GM19025 (cell line): ENCODE measurements at regions not wholly inside any gene's neighbourhood (a gene's known extent, or its start where the extent isn't known, plus 50 kb on each side); places are given as distances from the start of the nearest gene placed in this dataset.
"Not testable (repeated sequence)": the region's sequence is repeated elsewhere in the genome, so short reads cannot be mapped to it uniquely, and the experiment has no call there.

Experiments
- ATAC-seq: cut with Tn5 transposase; IDR thresholded peaks from one replicate; pipeline ENCODE4 v1.9.1; 2021; ENCODE audit warnings: mild to moderate bottlenecking, low read depth, moderate library complexity; ENCODE audit not compliant: unreplicated experiment

DNA sequence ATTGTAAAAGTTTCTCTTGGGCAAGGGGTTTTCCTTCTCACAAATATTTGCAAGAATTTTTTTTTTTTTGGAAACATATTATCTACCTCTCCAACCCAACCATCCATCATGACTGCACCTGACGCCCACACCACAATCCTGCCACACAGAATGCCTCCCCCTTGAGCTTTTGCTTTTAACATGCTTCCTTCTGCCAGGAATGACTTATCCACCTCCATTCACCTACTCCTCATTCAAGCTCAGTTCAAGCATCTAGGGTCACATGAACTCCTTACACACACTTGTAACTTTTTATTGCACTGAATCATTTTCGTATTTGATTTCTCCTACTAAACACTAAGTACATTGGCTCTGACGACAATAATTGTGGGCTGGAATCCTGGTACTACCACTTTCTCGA is 660.1 kb upstream of the AUTS2 start:
- ATAC-seq, result no peak

GRCh38 chr7:68943786-68944185 is 654.5 kb upstream of the AUTS2 start:
- no peak for ATAC-seq

DNA sequence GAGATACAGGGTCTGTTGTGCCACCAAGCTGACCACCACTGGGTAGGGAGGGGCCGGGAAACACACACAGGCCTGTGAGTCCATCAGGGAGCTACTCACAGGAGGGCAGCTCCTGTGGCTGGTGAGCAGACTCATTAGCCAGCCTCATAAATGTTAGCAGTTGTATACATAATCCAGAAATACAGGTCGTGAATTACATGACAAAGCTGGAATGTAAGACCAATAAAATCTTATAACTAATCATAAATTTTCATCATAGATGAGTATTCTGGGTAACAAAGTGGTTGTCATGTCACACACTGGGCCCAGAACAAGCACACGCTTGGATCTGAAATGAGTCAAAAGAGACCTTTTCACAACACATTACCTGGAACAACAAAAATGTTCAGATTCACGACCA is 642.6 kb upstream of the AUTS2 start:
- no peak for ATAC-seq

DNA sequence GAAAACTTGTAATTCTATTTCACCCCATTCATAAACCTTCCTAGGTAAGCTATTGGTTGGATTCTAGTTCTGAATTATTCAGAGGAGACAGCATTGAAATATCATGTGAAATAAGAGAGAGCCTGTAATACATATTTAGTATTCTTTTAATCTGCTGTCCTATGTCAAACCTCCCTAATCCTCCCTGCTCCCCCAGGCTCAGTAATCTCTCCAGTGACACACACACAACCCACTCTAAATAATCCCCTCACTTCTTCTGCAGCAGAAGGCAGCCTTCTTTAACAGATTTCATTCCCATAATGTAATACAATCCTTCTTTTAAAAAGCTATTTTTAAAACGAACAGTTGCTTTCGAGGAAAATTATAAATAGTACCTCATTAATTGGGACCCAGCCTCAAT is 639.7 kb upstream of the AUTS2 start:
- ATAC-seq, result no peak

GRCh38 chr7:68963552-68963951 is 634.7 kb upstream of the AUTS2 start:
- ATAC-seq, result no peak

- no peak for ATAC-seq
Measured at GRCh38 chr7:68964060-68964459, 634.2 kb upstream of the AUTS2 start.

GRCh38 chr7:68965351-68965750 is 632.9 kb upstream of the AUTS2 start:
- ATAC-seq, result no peak

GRCh38 chr7:68967598-68967997 is 630.7 kb upstream of the AUTS2 start:
- ATAC-seq, result no peak

GRCh38 chr7:68969571-68969970 is 628.7 kb upstream of the AUTS2 start:
- no peak for ATAC-seq

DNA sequence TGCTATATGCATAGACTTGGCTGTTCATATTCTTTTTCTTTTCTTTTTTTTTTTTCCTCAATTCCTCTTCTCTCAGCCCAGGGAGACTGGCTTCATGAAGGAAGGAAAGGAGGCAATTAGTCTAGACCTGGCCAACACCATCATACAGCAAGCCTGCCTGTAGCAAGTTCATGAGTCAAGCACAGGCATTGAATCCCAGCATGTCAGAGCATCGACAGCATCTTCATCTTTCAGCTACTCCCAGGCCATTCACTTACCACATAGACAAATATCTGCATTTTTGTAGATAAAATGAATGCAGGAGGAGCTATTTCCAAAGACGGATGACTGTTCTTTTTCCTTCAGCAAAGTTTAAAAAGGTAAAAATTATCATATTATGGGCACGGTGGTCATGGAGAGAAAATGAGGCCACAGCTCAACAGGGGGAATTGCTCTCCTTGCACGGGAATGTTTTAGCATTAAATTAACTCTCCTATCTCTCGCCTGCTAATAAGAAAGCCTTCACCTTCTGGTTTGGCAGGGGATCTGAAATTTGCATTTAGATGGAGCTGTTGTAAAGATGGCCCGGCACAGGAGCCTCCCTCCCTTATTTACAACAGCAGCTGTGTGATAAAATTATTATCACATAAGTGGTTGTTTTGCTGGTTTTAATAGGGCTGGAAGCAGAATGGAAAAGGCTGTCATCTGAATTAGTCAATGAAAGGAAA is 626.5 kb upstream of the AUTS2 start:
- no peak for ATAC-seq

- ATAC-seq, result no peak
Measured at GRCh38 chr7:68977385-68978055, 620.8 kb upstream of the AUTS2 start.

GRCh38 chr7:68978710-68979109 is 619.6 kb upstream of the AUTS2 start:
- no peak for ATAC-seq

DNA sequence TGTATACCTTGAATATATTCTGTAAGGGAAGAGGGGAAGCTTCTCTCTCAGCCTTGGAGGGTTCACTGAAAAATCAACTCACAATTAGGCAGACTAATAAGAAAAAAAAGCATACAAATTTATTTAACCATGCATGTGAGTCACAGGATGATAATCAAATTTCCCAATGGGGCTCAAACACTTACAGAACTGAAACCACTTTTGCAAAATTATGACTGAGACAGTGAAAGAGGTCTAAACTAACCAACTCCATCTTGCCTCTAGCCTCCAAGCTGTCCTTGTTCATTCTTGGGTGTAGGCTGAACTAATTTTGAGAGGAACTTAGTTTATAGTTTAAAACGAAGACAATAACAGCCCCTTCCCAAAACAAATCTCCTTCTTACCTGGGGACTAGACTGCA is 618.3 kb upstream of the AUTS2 start:
- no peak for ATAC-seq

DNA sequence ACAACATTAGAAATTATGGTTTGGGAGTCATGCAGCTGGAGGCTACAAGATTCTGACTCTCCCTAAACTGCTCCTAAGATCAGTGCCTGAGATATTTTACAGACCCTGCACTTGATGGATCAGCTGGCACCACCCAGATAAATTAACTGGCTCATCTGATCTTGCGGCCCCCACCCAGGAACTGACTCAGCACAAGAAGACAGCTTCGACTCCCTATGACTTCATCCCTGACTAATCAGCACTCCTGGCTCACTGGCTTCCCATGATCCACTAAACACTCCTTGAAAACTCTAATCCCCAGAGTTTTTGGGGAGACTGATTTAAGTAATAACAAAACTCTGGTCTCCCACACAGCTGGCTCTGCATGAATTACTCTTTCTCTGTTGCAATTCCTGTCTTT is 617.8 kb upstream of the AUTS2 start:
- ATAC-seq, result not testable (repeated sequence)

DNA sequence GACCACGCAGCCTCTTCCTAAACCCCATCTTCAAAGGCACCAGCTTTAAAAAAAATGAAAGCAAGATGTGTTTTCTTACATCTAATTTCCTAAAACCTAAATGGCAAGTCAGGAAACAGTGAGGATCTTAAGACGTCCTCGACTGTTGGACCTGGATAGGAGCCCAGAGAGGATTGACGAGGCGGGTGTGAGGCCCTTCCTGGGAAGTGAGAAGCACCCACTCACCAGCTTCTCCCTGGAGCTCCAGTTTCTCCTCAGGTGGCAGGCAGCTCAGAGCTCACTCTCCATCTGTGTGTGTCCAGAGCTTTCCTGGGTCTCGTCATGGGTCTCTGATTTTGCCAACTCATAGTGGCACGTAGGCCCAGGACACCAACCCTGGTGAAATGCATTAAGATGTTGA is 614.0 kb upstream of the AUTS2 start:
- ATAC-seq, result no peak

- no peak for ATAC-seq
Measured at GRCh38 chr7:68994841-68995240, 603.4 kb upstream of the AUTS2 start.

GRCh38 chr7:68998136-68998535 is 600.1 kb upstream of the AUTS2 start:
- no peak for ATAC-seq

DNA sequence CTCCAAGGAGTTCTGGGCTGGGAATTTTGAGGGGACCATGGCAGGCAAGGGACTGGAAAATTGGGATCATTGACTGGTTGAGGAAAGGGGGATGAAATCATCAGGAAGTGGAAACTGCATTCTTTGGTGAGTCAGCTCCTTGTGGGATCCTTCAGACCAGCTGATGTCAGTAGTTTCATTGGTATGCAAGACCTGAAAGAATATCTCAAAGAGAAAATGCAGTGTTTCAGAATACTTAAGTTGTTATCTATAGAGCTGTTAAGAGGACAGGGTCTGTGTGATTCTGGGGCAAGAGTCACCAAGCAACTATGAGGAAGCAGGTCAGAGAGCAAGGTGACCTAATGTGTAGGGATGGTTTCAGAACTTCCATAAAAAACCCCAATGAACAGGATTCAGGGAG is 595.9 kb upstream of the AUTS2 start:
- no peak for ATAC-seq

DNA sequence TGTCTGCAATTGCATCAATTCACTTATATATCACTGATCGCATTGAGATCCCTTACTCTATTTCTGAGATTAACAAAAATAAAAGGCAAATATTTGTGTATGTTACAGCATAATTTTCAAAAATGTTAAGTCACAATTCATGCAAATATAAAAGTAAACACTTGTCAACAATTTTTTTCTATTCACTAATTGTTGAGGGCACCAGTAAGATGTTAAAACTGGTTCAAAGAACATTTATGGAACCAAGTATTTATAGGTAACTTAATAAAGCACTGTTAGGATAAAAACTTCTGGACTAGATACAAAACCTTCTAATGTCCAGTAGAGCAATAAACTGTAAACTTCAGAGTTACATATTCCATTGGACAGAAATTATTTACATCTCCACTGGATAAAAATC is 586.1 kb upstream of the AUTS2 start:
- no peak for ATAC-seq

DNA sequence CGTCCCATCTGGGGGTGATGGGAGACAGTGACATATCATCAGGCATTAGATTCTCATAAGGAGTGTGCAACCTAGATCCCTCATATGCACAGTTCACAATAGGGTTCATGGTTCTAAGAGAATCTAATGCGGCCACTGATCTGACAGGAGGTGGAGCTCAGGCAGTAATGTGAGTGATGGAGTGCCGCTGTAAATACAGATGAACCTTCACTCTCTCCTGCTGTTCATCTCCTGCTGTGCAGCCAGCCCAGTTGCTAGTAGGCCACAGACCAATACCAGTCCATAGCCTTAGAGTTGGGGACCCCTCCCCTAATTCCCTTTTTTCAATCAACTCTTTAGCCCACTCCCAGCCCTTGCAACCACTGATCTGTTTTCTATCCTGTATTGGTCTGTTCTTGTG is 581.1 kb upstream of the AUTS2 start:
- ATAC-seq, result no peak

DNA sequence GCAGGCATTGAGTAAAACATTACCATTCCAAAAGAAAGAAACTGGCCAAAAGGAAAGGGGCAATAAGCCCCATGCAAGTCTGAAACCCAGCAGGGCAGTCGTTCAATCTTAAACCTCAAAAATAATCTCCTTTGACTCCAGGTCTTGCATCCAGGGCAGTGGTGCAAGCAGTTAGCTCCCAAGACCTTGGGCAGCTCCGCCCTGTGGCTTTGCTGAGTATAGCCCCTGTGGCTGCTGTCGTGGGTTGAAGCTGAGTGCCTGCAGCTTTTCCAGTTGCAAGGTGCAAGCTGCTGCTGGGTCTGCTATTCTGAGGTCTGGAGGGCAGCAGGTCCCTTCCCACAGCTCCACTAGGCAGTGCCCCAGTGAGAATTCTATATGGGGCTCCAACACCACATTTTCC is 580.1 kb upstream of the AUTS2 start:
- no peak for ATAC-seq

- no peak for ATAC-seq
Measured at GRCh38 chr7:69019437-69019836, 578.8 kb upstream of the AUTS2 start.
